ENCODE measurements at regions not wholly inside any gene's neighbourhood (a gene's known extent, or its start where the extent isn't known, plus 50 kb on each side); places are given as distances from the start of the nearest gene placed in this dataset.

DNA sequence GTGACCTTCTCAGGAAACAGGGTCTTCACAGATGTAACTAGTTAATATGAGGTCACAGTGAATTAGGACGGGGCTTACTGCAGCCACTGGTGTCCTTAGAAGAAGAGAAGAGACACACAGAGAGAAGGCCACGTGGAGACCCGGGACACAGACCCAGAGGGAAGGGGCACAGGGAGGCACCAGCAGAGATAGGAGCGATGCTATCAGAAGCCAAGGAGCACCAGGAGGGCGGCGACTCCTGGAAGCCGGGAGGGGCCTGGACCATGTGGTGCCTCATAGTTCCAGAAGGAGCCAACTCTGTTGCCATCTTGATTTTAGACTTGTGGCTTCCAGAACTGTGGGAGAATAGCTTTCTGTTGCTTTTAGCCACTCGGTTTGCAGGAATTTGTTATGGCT is 505.9 kb downstream of the TCERG1L start:
- H3K4me1 ChIP-seq (ENCODE audit: control insufficient read depth, low read depth, low read length), result no peaks in the 10 kb centered on the region
- H3K18ac ChIP-seq (ENCODE audit: low read length), result no peak overlapping the region
- no peak overlapping the region for H3K9ac ChIP-seq (ENCODE audit: low read length)
- H2BK5ac ChIP-seq (ENCODE audit: low read length), result no peak overlapping the region
- no peak overlapping the region for H2AK5ac ChIP-seq (ENCODE audit: low read length)
- no peak overlapping the region for H3K27ac ChIP-seq (ENCODE audit: low read depth, low read length)
- H4K5ac ChIP-seq (ENCODE audit: low read length), result no peak overlapping the region
- no peak overlapping the region for H3K4ac ChIP-seq (ENCODE audit: low read depth, low read length)
- H3K36me3 ChIP-seq (ENCODE audit: control insufficient read depth, insufficient read depth, low read length), result no peaks in the 10 kb centered on the region
- H3K79me1 ChIP-seq (ENCODE audit: low read length), result no peaks in the 10 kb centered on the region
- H3K56ac ChIP-seq (ENCODE audit: low read length), result no peak overlapping the region
- no peak overlapping the region for H2BK120ac ChIP-seq (ENCODE audit: low read depth, low read length)
- no peak for DNase-seq
- H3K27me3 ChIP-seq (ENCODE audit: insufficient read depth, low read length, poor library complexity), result no peaks in the 10 kb centered on the region
- H2BK15ac ChIP-seq (replicated peaks; ENCODE audit: low read depth), result no peak overlapping the region
- no peaks in the 10 kb centered on the region for H3K79me2 ChIP-seq (ENCODE audit: control insufficient read depth, insufficient read depth, low read length)
- H3K23ac ChIP-seq (ENCODE audit: low read length), result no peak overlapping the region
- H3K4me3 ChIP-seq (ENCODE audit: low read length), result no peak overlapping the region
- WGBS (ENCODE audit: extremely low coverage, insufficient coverage, low lambda C conversion rate), result no CpG with 5 or more reads among the region's 8 CpGs
- no peak overlapping the region for H3K4me2 ChIP-seq (ENCODE audit: low read length)
- H4K8ac ChIP-seq (ENCODE audit: low read depth, low read length), result no peak overlapping the region

DNA sequence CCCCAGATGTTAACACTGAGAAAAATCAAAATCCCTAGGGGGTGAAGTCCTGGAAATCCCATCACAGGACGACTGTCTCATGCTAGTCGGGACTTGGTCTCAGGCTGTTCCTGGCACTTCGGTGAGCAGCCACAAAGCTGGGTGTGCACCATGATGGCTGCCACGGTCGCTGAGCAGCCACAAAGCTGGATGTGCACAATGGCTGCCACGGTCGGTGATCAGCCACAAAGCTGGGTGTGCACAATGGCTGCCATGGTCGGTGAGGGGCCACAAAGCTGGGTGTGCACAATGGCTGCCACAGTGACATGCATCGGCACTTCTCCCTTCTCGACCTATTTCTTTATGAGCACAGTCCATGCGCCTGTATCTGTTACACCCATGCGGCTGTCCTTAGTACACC is 505.1 kb downstream of the TCERG1L start:
- Histone ChIP-seq H3K56ac (ENCODE audit: low read length) (no peak overlapping the region), H3K4me1 (ENCODE audit: control insufficient read depth, low read depth, low read length) (no peaks in the 10 kb centered on the region), H3K4me2 (ENCODE audit: low read length) (no peak overlapping the region), H3K23ac (ENCODE audit: low read length) (no peak overlapping the region), H3K18ac (ENCODE audit: low read length) (no peak overlapping the region), H3K27me3 (ENCODE audit: insufficient read depth, low read length, poor library complexity) (no peaks in the 10 kb centered on the region), H4K8ac (ENCODE audit: low read depth, low read length) (no peak overlapping the region), H3K4me3 (ENCODE audit: low read length) (no peak overlapping the region), H2BK120ac (ENCODE audit: low read depth, low read length) (no peak overlapping the region), H3K79me1 (ENCODE audit: low read length) (no peaks in the 10 kb centered on the region), H2AK5ac (ENCODE audit: low read length) (no peak overlapping the region), H3K27ac (ENCODE audit: low read depth, low read length) (no peak overlapping the region), H3K9ac (ENCODE audit: low read length) (no peak overlapping the region), H4K5ac (ENCODE audit: low read length) (no peak overlapping the region), H3K4ac (ENCODE audit: low read depth, low read length) (no peak overlapping the region), H2BK15ac (replicated peaks; ENCODE audit: low read depth) (no peak overlapping the region), H2BK5ac (ENCODE audit: low read length) (no peak overlapping the region), H3K36me3 (ENCODE audit: control insufficient read depth, insufficient read depth, low read length) (no peaks in the 10 kb centered on the region), H3K79me2 (ENCODE audit: control insufficient read depth, insufficient read depth, low read length) (no peaks in the 10 kb centered on the region)
- WGBS (ENCODE audit: extremely low coverage, insufficient coverage, low lambda C conversion rate), result no CpG with 5 or more reads among the region's 12 CpGs
- no peak for DNase-seq

DNA sequence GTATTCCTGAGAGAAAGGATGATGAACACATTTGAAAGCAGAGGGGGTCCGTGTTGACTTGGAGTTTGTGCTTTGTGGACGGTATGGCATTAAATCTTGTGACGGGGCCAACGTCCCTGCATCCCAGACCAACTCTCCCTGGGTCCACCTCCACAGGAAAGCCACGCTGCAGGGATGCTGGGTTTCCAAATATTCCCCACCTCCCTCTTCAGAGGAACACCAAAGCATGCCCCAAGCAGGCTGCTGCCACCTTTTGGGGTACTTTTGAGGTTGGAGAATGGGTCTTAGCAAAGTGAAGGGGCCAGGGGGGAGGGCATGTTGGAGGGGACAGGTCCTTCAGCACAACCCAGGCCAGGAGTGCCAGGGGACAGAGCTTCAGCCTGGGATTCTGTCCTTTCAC is 504.4 kb downstream of the TCERG1L start:
- Histone ChIP-seq H3K79me2 (ENCODE audit: control insufficient read depth, insufficient read depth, low read length) (no peaks in the 10 kb centered on the region), H3K18ac (ENCODE audit: low read length) (no peak overlapping the region)
- no CpG with 5 or more reads among the region's 5 CpGs for WGBS (ENCODE audit: extremely low coverage, insufficient coverage, low lambda C conversion rate)

DNA sequence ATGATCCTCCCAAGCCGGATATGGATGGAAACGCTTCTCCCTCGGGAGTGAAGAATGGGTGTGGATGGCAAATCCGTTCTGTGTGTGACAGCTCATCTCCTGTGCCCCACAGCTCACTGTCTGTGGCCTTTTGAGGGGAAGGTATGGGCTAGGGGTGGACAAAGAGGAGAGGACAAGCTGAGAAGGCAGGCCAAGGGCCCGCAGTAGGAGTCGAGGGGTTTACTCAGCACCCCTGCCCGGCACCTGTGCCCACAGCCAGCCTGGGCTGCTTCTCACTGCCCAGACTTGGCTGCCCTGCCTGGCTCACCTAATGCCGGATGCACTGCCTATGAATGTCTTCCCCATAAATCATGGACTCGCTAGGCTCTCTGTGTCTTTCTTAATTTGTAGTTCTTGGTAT is 503.8 kb downstream of the TCERG1L start:
- WGBS (ENCODE audit: extremely low coverage, insufficient coverage, low lambda C conversion rate), result no CpG with 5 or more reads among the region's 9 CpGs
- no peak overlapping the region for H3K18ac ChIP-seq (ENCODE audit: low read length)

More for the DNA sequence above, 504.4 kb downstream of the TCERG1L start:
- no peak overlapping the region for H2BK120ac ChIP-seq (ENCODE audit: low read depth, low read length)
- H2AK5ac ChIP-seq (ENCODE audit: low read length), result no peak overlapping the region
- H2BK15ac ChIP-seq (replicated peaks; ENCODE audit: low read depth), result no peak overlapping the region
- no peak overlapping the region for H3K56ac ChIP-seq (ENCODE audit: low read length)
- H4K5ac ChIP-seq (ENCODE audit: low read length), result no peak overlapping the region
- no peak overlapping the region for H3K23ac ChIP-seq (ENCODE audit: low read length)
- H4K8ac ChIP-seq (ENCODE audit: low read depth, low read length), result no peak overlapping the region
- no peaks in the 10 kb centered on the region for H3K36me3 ChIP-seq (ENCODE audit: control insufficient read depth, insufficient read depth, low read length)
- H3K4me2 ChIP-seq (ENCODE audit: low read length), result no peak overlapping the region
- no peak overlapping the region for H3K27ac ChIP-seq (ENCODE audit: low read depth, low read length)
- H3K4me3 ChIP-seq (ENCODE audit: low read length), result no peak overlapping the region
- H2BK5ac ChIP-seq (ENCODE audit: low read length), result no peak overlapping the region
- no peak overlapping the region for H3K4ac ChIP-seq (ENCODE audit: low read depth, low read length)
- no peak for DNase-seq
- H3K4me1 ChIP-seq (ENCODE audit: control insufficient read depth, low read depth, low read length), result no peaks in the 10 kb centered on the region
- H3K27me3 ChIP-seq (ENCODE audit: insufficient read depth, low read length, poor library complexity), result no peaks in the 10 kb centered on the region
- no peaks in the 10 kb centered on the region for H3K79me1 ChIP-seq (ENCODE audit: low read length)
- no peak overlapping the region for H3K9ac ChIP-seq (ENCODE audit: low read length)

DNA sequence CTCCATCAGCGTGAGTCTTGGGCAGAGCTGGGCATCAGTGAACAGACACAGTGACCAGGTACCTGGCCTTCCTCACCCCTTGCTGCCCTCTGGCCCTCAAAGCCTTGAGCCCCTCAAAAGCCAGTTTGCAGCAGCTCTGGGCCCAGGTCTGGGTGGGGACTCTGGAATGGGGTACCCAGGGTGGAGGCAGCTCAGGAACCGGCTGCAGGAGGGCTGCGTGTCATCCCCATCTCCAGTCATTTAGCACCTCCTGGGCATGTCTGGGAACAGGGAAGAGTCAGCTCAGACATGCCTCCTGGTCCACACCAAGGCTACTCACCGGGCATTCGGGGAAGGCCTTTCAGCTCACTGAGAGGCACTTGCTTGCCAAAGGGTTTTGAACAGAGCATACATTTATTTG is 503.3 kb downstream of the TCERG1L start:
- Histone ChIP-seq H3K4me2 (ENCODE audit: low read length) (no peak overlapping the region), H3K4ac (ENCODE audit: low read depth, low read length) (no peak overlapping the region), H3K18ac (ENCODE audit: low read length) (no peak overlapping the region), H3K56ac (ENCODE audit: low read length) (no peak overlapping the region), H3K79me1 (ENCODE audit: low read length) (no peaks in the 10 kb centered on the region), H3K4me1 (ENCODE audit: control insufficient read depth, low read depth, low read length) (no peaks in the 10 kb centered on the region), H3K36me3 (ENCODE audit: control insufficient read depth, insufficient read depth, low read length) (no peaks in the 10 kb centered on the region), H4K5ac (ENCODE audit: low read length) (no peak overlapping the region), H3K23ac (ENCODE audit: low read length) (no peak overlapping the region), H2BK15ac (replicated peaks; ENCODE audit: low read depth) (no peak overlapping the region), H4K8ac (ENCODE audit: low read depth, low read length) (no peak overlapping the region), H3K9ac (ENCODE audit: low read length) (no peak overlapping the region), H3K27me3 (ENCODE audit: insufficient read depth, low read length, poor library complexity) (no peaks in the 10 kb centered on the region), H3K4me3 (ENCODE audit: low read length) (no peak overlapping the region), H3K79me2 (ENCODE audit: control insufficient read depth, insufficient read depth, low read length) (no peaks in the 10 kb centered on the region), H2BK120ac (ENCODE audit: low read depth, low read length) (no peak overlapping the region), H2AK5ac (ENCODE audit: low read length) (no peak overlapping the region), H2BK5ac (ENCODE audit: low read length) (no peak overlapping the region), H3K27ac (ENCODE audit: low read depth, low read length) (no peak overlapping the region)
- DNase-seq, result no peak
- no CpG with 5 or more reads among the region's 5 CpGs for WGBS (ENCODE audit: extremely low coverage, insufficient coverage, low lambda C conversion rate)

More for the DNA sequence above, 503.8 kb downstream of the TCERG1L start:
- Histone ChIP-seq H3K27me3 (ENCODE audit: insufficient read depth, low read length, poor library complexity) (no peaks in the 10 kb centered on the region), H2BK15ac (replicated peaks; ENCODE audit: low read depth) (no peak overlapping the region), H2AK5ac (ENCODE audit: low read length) (no peak overlapping the region), H2BK120ac (ENCODE audit: low read depth, low read length) (no peak overlapping the region), H4K8ac (ENCODE audit: low read depth, low read length) (no peak overlapping the region), H3K4me3 (ENCODE audit: low read length) (no peak overlapping the region), H3K4ac (ENCODE audit: low read depth, low read length) (no peak overlapping the region), H3K79me2 (ENCODE audit: control insufficient read depth, insufficient read depth, low read length) (no peaks in the 10 kb centered on the region), H4K5ac (ENCODE audit: low read length) (no peak overlapping the region), H3K23ac (ENCODE audit: low read length) (no peak overlapping the region), H3K4me1 (ENCODE audit: control insufficient read depth, low read depth, low read length) (no peaks in the 10 kb centered on the region), H3K79me1 (ENCODE audit: low read length) (no peaks in the 10 kb centered on the region), H3K4me2 (ENCODE audit: low read length) (no peak overlapping the region), H3K9ac (ENCODE audit: low read length) (no peak overlapping the region), H3K27ac (ENCODE audit: low read depth, low read length) (no peak overlapping the region), H3K56ac (ENCODE audit: low read length) (no peak overlapping the region), H3K36me3 (ENCODE audit: control insufficient read depth, insufficient read depth, low read length) (no peaks in the 10 kb centered on the region), H2BK5ac (ENCODE audit: low read length) (no peak overlapping the region)
- DNase-seq, result no peak

DNA sequence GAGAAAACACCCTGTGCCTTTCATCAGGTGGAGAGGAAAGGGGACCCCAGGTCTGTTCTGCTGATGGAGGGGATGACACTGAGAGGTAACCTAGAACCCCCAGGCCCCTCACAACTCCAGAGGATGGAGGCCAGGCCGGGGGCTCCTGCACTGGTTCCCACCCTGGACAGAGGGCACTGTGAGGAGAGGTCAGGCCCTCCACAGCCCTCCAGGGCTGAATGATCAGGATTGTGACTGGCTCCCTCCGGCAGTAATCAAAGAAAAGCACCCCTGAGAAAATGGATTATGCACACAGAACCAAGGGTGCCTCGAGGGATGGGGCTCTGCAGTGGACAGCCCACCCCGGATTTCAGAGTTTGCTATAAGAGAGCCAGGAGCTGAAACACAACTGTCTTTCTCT is 502.8 kb downstream of the TCERG1L start:
- H3K9ac ChIP-seq (ENCODE audit: low read length), result no peak overlapping the region
- H2BK120ac ChIP-seq (ENCODE audit: low read depth, low read length), result no peak overlapping the region
- no peak overlapping the region for H2BK5ac ChIP-seq (ENCODE audit: low read length)
- no peak overlapping the region for H3K4me2 ChIP-seq (ENCODE audit: low read length)
- H3K36me3 ChIP-seq (ENCODE audit: control insufficient read depth, insufficient read depth, low read length), result no peaks in the 10 kb centered on the region
- no peak overlapping the region for H3K4ac ChIP-seq (ENCODE audit: low read depth, low read length)
- no peaks in the 10 kb centered on the region for H3K27me3 ChIP-seq (ENCODE audit: insufficient read depth, low read length, poor library complexity)
- no peak overlapping the region for H2BK15ac ChIP-seq (replicated peaks; ENCODE audit: low read depth)
- H4K5ac ChIP-seq (ENCODE audit: low read length), result no peak overlapping the region
- H3K56ac ChIP-seq (ENCODE audit: low read length), result no peak overlapping the region
- no peak overlapping the region for H2AK5ac ChIP-seq (ENCODE audit: low read length)
- no peak for DNase-seq
- no CpG with 5 or more reads among the region's 4 CpGs for WGBS (ENCODE audit: extremely low coverage, insufficient coverage, low lambda C conversion rate)
- H3K4me1 ChIP-seq (ENCODE audit: control insufficient read depth, low read depth, low read length), result no peaks in the 10 kb centered on the region
- H3K4me3 ChIP-seq (ENCODE audit: low read length), result no peak overlapping the region
- no peaks in the 10 kb centered on the region for H3K79me2 ChIP-seq (ENCODE audit: control insufficient read depth, insufficient read depth, low read length)
- no peak overlapping the region for H4K8ac ChIP-seq (ENCODE audit: low read depth, low read length)
- H3K27ac ChIP-seq (ENCODE audit: low read depth, low read length), result no peak overlapping the region
- no peak overlapping the region for H3K18ac ChIP-seq (ENCODE audit: low read length)
- no peaks in the 10 kb centered on the region for H3K79me1 ChIP-seq (ENCODE audit: low read length)
- no peak overlapping the region for H3K23ac ChIP-seq (ENCODE audit: low read length)

Measured in mesendoderm (in vitro differentiated cells).